MM.1S (cell line): ENCODE measurements at regions not wholly inside any gene's neighbourhood (a gene's known extent, or its start where the extent isn't known, plus 50 kb on each side); places are given as distances from the start of the nearest gene placed in this dataset.

Experiments
- EZH2 ChIP-seq: fragments of 300-600 bp; sonication (generic); optimal IDR thresholded peaks from 2 replicates; pipeline ENCODE3; 2017; ENCODE audit warnings: low read depth, mild to moderate bottlenecking, antibody characterized with exemption, low read length, mixed read lengths
- EZH2phosphoT487 ChIP-seq: fragments of 300-600 bp; sonication (generic); IDR thresholded peaks from 2 replicates; pipeline ENCODE4 v1.6.1; 2018; ENCODE audit warnings: antibody characterized with exemption, low read length
- TF ChIP-seq, protein P1 (sequence below): fragments of 300-600 bp; sonication (generic); IDR thresholded peaks from 2 replicates; pipeline ENCODE4 v1.5.1; 2016; ENCODE audit warnings: antibody characterized with exemption, low read length, mixed read lengths

DNA sequence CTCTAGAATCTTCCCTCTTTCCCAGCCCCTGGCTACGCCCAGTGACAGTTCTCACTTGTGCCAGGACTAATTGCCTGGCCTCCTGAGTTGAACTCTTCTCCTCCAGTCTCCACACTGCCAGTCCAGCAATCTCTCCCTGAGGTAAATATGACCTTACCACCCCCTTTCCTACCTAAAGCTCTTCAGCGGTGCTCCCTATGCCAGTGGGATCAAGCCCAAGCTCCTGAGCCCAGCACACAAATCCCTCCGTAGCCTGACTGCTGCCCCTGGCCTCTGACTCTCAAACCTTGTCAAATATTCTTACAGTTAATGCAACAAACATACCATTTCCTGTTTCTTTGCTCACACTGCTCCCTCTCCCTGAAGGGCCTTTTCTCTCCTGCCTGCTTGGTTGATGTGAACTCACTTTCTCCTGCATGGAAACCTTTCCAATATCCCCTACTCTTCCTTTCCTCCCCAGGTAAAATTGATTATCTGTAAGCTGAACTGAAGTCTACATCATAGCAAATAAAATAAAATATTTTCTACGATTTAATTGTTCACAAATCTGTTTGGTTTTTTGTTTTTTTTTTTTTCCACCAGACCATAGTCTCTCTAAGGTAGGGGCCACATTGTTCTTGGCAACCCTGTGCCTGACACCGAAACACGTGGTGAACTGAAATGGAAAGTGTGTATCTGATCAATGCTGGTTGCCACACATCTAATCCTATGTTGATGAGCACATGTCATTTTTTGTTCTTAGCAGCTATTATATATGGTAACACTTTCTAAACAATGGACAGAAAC, 147.5 kb downstream of the SLC38A6 start:
- no peak for TF ChIP-seq EZH2
- TF ChIP-seq, protein P1, sequence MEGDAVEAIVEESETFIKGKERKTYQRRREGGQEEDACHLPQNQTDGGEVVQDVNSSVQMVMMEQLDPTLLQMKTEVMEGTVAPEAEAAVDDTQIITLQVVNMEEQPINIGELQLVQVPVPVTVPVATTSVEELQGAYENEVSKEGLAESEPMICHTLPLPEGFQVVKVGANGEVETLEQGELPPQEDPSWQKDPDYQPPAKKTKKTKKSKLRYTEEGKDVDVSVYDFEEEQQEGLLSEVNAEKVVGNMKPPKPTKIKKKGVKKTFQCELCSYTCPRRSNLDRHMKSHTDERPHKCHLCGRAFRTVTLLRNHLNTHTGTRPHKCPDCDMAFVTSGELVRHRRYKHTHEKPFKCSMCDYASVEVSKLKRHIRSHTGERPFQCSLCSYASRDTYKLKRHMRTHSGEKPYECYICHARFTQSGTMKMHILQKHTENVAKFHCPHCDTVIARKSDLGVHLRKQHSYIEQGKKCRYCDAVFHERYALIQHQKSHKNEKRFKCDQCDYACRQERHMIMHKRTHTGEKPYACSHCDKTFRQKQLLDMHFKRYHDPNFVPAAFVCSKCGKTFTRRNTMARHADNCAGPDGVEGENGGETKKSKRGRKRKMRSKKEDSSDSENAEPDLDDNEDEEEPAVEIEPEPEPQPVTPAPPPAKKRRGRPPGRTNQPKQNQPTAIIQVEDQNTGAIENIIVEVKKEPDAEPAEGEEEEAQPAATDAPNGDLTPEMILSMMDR = no peak
- TF ChIP-seq EZH2phosphoT487 = no peak
